Astrocyte (in vitro differentiated cells and primary cell): ENCODE measurements at regions not wholly inside any gene's neighbourhood (a gene's known extent, or its start where the extent isn't known, plus 50 kb on each side); places are given as distances from the start of the nearest gene placed in this dataset.

Experiments
- CTCF ChIP-seq: IDR thresholded peaks from 2 replicates; pipeline ENCODE4 v1.5.1; 2011; ENCODE audit warnings: low read depth, mild to moderate bottlenecking, inconsistent platforms, low read length, moderate library complexity; ENCODE audit not compliant: insufficient read depth
- EZH2 ChIP-seq: IDR thresholded peaks from 2 replicates; pipeline ENCODE4 v1.6.1; 2012; ENCODE audit warnings: mild to moderate bottlenecking, low read length, inconsistent platforms; ENCODE audit not compliant: insufficient read depth

- TF ChIP-seq CTCF: no peak
- no peak for TF ChIP-seq EZH2
These were observed 211.5 kb downstream of the KLF6 start for GRCh38 chr10:3573498-3573897.
